Keratinocyte (primary cell): ENCODE measurements at regions not wholly inside any gene's neighbourhood (a gene's known extent, or its start where the extent isn't known, plus 50 kb on each side); places are given as distances from the start of the nearest gene placed in this dataset.

Source experiments
- DNase-seq: peaks from one replicate; pipeline ENCODE4 v3.0.0-alpha.2; 2011; ENCODE audit warnings: low read depth, missing footprints, low spot score
- FAIRE-seq: peaks from 2 replicates; lab custom pipeline; 2011; peaks lifted over from hg19 to GRCh38; lab: Jason Lieb, UNC
- H2AFZ ChIP-seq: 2 replicates; pipeline ENCODE4 v1.6.0; 2012; ENCODE audit warnings: low read length, control low read depth, inconsistent platforms; ENCODE audit not compliant: control insufficient read depth
- H3K27ac ChIP-seq: 2 replicates; pipeline ENCODE4 v1.5.1; 2011; ENCODE audit warnings: low read length; ENCODE audit not compliant: control insufficient read depth, insufficient read depth
- H3K27me3 ChIP-seq: 3 replicates; pipeline ENCODE4 v1.6.0; 2011; ENCODE audit warnings: low read length; ENCODE audit not compliant: control insufficient read depth, insufficient read depth; ENCODE audit errors: extremely low read depth
- H3K36me3 ChIP-seq, 2 experiments: 2 replicates in 1 of 2; 3 replicates in 1 of 2; pipeline ENCODE4 v1.5.1; 2011; ENCODE audit warnings: low read length in 2 of 2, mild to moderate bottlenecking in 1 of 2; ENCODE audit not compliant: control insufficient read depth in 2 of 2, insufficient read depth in 2 of 2; ENCODE audit errors: extremely low read depth in 1 of 2
- H3K4me1 ChIP-seq: 3 replicates; pipeline ENCODE4 v1.5.1; 2011; ENCODE audit warnings: low read length; ENCODE audit not compliant: control insufficient read depth, insufficient read depth; ENCODE audit errors: extremely low read depth
- H3K4me2 ChIP-seq: 3 replicates; pipeline ENCODE4 v1.6.0; 2011; ENCODE audit warnings: low read depth, low read length; ENCODE audit not compliant: control insufficient read depth, insufficient read depth; ENCODE audit errors: extremely low read depth
- H3K4me3 ChIP-seq, 3 experiments: fragments of 200-600 bp in 1 of 3; sonication (generic) in 1 of 3; 2 replicates in 2 of 3; 3 replicates in 1 of 3; pipeline ENCODE4 v1.5.1; 2011 to 2016; ENCODE audit warnings: low read length in 3 of 3, mild to moderate bottlenecking in 3 of 3, control low read depth in 2 of 3, inconsistent platforms in 1 of 3, low read depth in 1 of 3, mixed read lengths in 1 of 3, mixed run types in 1 of 3, moderate library complexity in 1 of 3; ENCODE audit not compliant: control insufficient read depth in 2 of 3, insufficient read depth in 2 of 3; ENCODE audit errors: extremely low read depth in 1 of 3
- H3K79me2 ChIP-seq: 2 replicates; pipeline ENCODE4 v1.6.0; 2012; ENCODE audit warnings: low read length; ENCODE audit not compliant: control insufficient read depth, insufficient read depth
- H3K9ac ChIP-seq: 3 replicates; pipeline ENCODE4 v1.6.0; 2011; ENCODE audit warnings: low read length; ENCODE audit not compliant: control insufficient read depth, insufficient read depth; ENCODE audit errors: extremely low read depth
- H3K9me1 ChIP-seq: 3 replicates; pipeline ENCODE4 v1.6.0; 2011; ENCODE audit warnings: low read length; ENCODE audit not compliant: control insufficient read depth, insufficient read depth; ENCODE audit errors: extremely low read depth
- H3K9me3 ChIP-seq: 2 replicates; pipeline ENCODE4 v1.5.1; 2012; ENCODE audit warnings: low read depth, low read length; ENCODE audit not compliant: control insufficient read depth
- H4K20me1 ChIP-seq: 3 replicates; pipeline ENCODE4 v1.6.0; 2011; ENCODE audit warnings: low read length; ENCODE audit not compliant: control insufficient read depth, insufficient read depth; ENCODE audit errors: extremely low read depth
- CTCF ChIP-seq, 3 experiments: IDR thresholded peaks in 1 of 3; conservative IDR thresholded peaks in 1 of 3; optimal IDR thresholded peaks in 1 of 3; 2 replicates in 2 of 3; 3 replicates in 1 of 3; pipeline versions ENCODE3 to v1.5.1; 2011; ENCODE audit warnings: low read length in 3 of 3, mild to moderate bottlenecking in 3 of 3, moderate library complexity in 2 of 3, control low read depth in 1 of 3, inconsistent platforms in 1 of 3; ENCODE audit not compliant: insufficient read depth in 2 of 3; ENCODE audit errors: extremely low read depth in 1 of 3
- EZH2 ChIP-seq: IDR thresholded peaks from one replicate; pipeline ENCODE4 v1.6.1; 2012; ENCODE audit warnings: inconsistent platforms, mild to moderate bottlenecking, low read length, moderate library complexity
- dilution Hi-C: fragments of 300-500 bp; cut with MboI; formaldehyde crosslinking; loops from one replicate; pipeline ENCODE4 v1.7.0; 2020; ENCODE audit warnings: low sequenced_read_pairs; ENCODE audit not compliant: extremely low pct_ligation_motif_present

GRCh38 chr6:125544819-125545218 is 204.6 kb upstream of the HEY2 start:
- TF ChIP-seq EZH2 (no peak), CTCF (optimal IDR thresholded peaks at IDR 0.05 in 1 of 3, IDR thresholded peaks at IDR 0.05 in 1 of 3, conservative IDR thresholded peaks at IDR 0.05 in 1 of 3; ENCODE audit: extremely low read depth in 1 of 3, insufficient read depth in 2 of 3, low read length in 3 of 3) (no peak)
- no peak overlapping the region for H3K27ac ChIP-seq
- H3K27me3 ChIP-seq, result peaks cover 4% of the 10 kb centered on the region
- H3K9me3 ChIP-seq, result no peaks in the 10 kb centered on the region
- H4K20me1 ChIP-seq, result no peaks in the 10 kb centered on the region
- FAIRE-seq, result no peak
- H3K36me3 ChIP-seq, result no peaks in the 10 kb centered on the region
- dilution Hi-C loops, result no loop called here
- no peak overlapping the region for H3K4me3 ChIP-seq
- H3K9ac ChIP-seq, result no peak overlapping the region
- no peak for DNase-seq
- no peak overlapping the region for H2AFZ ChIP-seq
- no peaks in the 10 kb centered on the region for H3K79me2 ChIP-seq
- no peak overlapping the region for H3K4me2 ChIP-seq
- H3K4me1 ChIP-seq, result no peaks in the 10 kb centered on the region
- H3K9me1 ChIP-seq, result no peaks in the 10 kb centered on the region

GRCh38 chr6:125546841-125547251 is 202.6 kb upstream of the HEY2 start:
- H3K27ac ChIP-seq, result no peak overlapping the region
- no peaks in the 10 kb centered on the region for H3K36me3 ChIP-seq
- H3K4me1 ChIP-seq, result no peaks in the 10 kb centered on the region
- no peak overlapping the region for H3K4me3 ChIP-seq
- H3K27me3 ChIP-seq, result peaks cover 4% of the 10 kb centered on the region
- H3K4me2 ChIP-seq, result no peak overlapping the region
- DNase-seq (no peak), FAIRE-seq (no peak)
- no peaks in the 10 kb centered on the region for H4K20me1 ChIP-seq
- H3K79me2 ChIP-seq, result no peaks in the 10 kb centered on the region
- H3K9me1 ChIP-seq, result no peaks in the 10 kb centered on the region
- no peak overlapping the region for H2AFZ ChIP-seq
- TF ChIP-seq EZH2 (no peak), CTCF (optimal IDR thresholded peaks at IDR 0.05 in 1 of 3, IDR thresholded peaks at IDR 0.05 in 1 of 3, conservative IDR thresholded peaks at IDR 0.05 in 1 of 3; ENCODE audit: extremely low read depth in 1 of 3, insufficient read depth in 2 of 3, low read length in 3 of 3) (peak in 1 of 3 experiments; percentile 8)
- H3K9me3 ChIP-seq, result no peaks in the 10 kb centered on the region
- dilution Hi-C loops, result no loop called here
- H3K9ac ChIP-seq, result no peak overlapping the region
